GM23338 (cell line): ENCODE measurements at regions not wholly inside any gene's neighbourhood (a gene's known extent, or its start where the extent isn't known, plus 50 kb on each side); places are given as distances from the start of the nearest gene placed in this dataset.

Experiments used
- ATAC-seq: fragments of 200-7000 bp; cut with Tn5 transposase; 3 replicates; pipeline ENCODE4 v1.9.1; 2020
- DNase-seq: peaks from one replicate; pipeline ENCODE4 v3.0.0-alpha.2; 2015; ENCODE audit warnings: low spot score
- H2AFZ ChIP-seq: fragments of 200-600 bp; sonication (generic); 2 replicates; pipeline ENCODE4 v1.8.0; 2016; ENCODE audit warnings: antibody characterized with exemption, mild to moderate bottlenecking, moderate library complexity
- H3F3A ChIP-seq: fragments of 200-600 bp; sonication (generic); replicated peaks from 2 replicates; pipeline ENCODE4 v1.8.0; 2017; ENCODE audit warnings: antibody characterized with exemption, mixed run types, low read depth
- H3K27ac ChIP-seq: fragments of 200-600 bp; sonication (generic); 2 replicates; pipeline ENCODE4 v1.6.1; 2016; ENCODE audit warnings: low read depth
- H3K27me3 ChIP-seq: fragments of 200-600 bp; sonication (generic); 2 replicates; pipeline ENCODE4 v1.8.0; 2016; ENCODE audit warnings: mild to moderate bottlenecking, mixed run types, moderate library complexity; ENCODE audit not compliant: insufficient read depth
- H3K36me3 ChIP-seq: fragments of 200-600 bp; sonication (generic); 2 replicates; pipeline ENCODE4 v1.8.0; 2016; ENCODE audit warnings: mild to moderate bottlenecking; ENCODE audit not compliant: insufficient read depth
- H3K4me1 ChIP-seq: fragments of 200-600 bp; sonication (generic); 2 replicates; pipeline ENCODE4 v1.8.0; 2016; ENCODE audit warnings: mild to moderate bottlenecking, moderate library complexity; ENCODE audit not compliant: insufficient read depth
- H3K4me2 ChIP-seq: fragments of 200-600 bp; sonication (generic); 2 replicates; pipeline ENCODE4 v1.7.1; 2017; ENCODE audit warnings: mixed run types
- H3K4me3 ChIP-seq: fragments of 200-600 bp; sonication (generic); 2 replicates; pipeline ENCODE4 v1.6.1; 2016; ENCODE audit warnings: mixed run types
- H3K79me2 ChIP-seq: fragments of 200-600 bp; sonication (generic); replicated peaks from 2 replicates; pipeline ENCODE4 v1.8.0; 2017; ENCODE audit warnings: mild to moderate bottlenecking; ENCODE audit not compliant: insufficient read depth
- H3K9me2 ChIP-seq: fragments of 200-600 bp; sonication (generic); 2 replicates; pipeline ENCODE4 v1.8.0; 2017; ENCODE audit not compliant: insufficient read depth
- H4K20me1 ChIP-seq: fragments of 200-600 bp; sonication (generic); replicated peaks from 2 replicates; pipeline ENCODE4 v1.8.0; 2017; ENCODE audit warnings: mild to moderate bottlenecking; ENCODE audit not compliant: insufficient read depth
- H3K27ac Mint-ChIP-seq: 2 replicates; pipeline ENCODE4 v1.8.0; 2020; ENCODE audit warnings: inconsistent platforms, mild to moderate bottlenecking, moderate library complexity, mixed read lengths
- H3K27me3 Mint-ChIP-seq: 3 replicates; pipeline ENCODE4 v1.8.0; 2022; ENCODE audit warnings: low read depth, mild to moderate bottlenecking, moderate library complexity, mixed read lengths, inconsistent platforms; ENCODE audit not compliant: insufficient read depth, poor library complexity
- H3K36me3 Mint-ChIP-seq: 3 replicates; pipeline ENCODE4 v1.8.0; 2021; ENCODE audit warnings: low read depth, mild to moderate bottlenecking, inconsistent platforms, moderate library complexity, mixed read lengths
- H3K4me1 Mint-ChIP-seq: 3 replicates; pipeline ENCODE4 v1.8.0; 2020; ENCODE audit warnings: mild to moderate bottlenecking, inconsistent platforms, mixed read lengths
- H3K4me3 Mint-ChIP-seq: 3 replicates; pipeline ENCODE4 v1.8.0; 2021; ENCODE audit warnings: moderate library complexity, mild to moderate bottlenecking, inconsistent platforms, mixed read lengths
- H3K9me3 Mint-ChIP-seq: 3 replicates; pipeline ENCODE4 v1.8.0; 2020; ENCODE audit warnings: moderate library complexity, mild to moderate bottlenecking, inconsistent platforms, mixed read lengths
- EZH2phosphoT487 ChIP-seq: fragments of 200-600 bp; sonication (generic); IDR thresholded peaks from one replicate; pipeline ENCODE4 v1.8.1; 2018; ENCODE audit warnings: antibody characterized with exemption; ENCODE audit not compliant: unreplicated experiment
- JUNB ChIP-seq: IDR thresholded peaks from one replicate; pipeline ENCODE4 v1.6.1; 2016; ENCODE audit warnings: antibody characterized with exemption; ENCODE audit not compliant: unreplicated experiment
- NANOG ChIP-seq: IDR thresholded peaks from 2 replicates; pipeline ENCODE4 v1.6.1; 2016; ENCODE audit warnings: antibody characterized with exemption, borderline replicate concordance
- STAT1 ChIP-seq: IDR thresholded peaks from one replicate; pipeline ENCODE4 v1.6.1; 2016; ENCODE audit warnings: antibody characterized with exemption; ENCODE audit not compliant: unreplicated experiment
- ZNF114 ChIP-seq: fragments of 250-450 bp; sonication (Bioruptor Pico); IDR thresholded peaks from 2 replicates; pipeline ENCODE4 v1.5.0; 2020; ENCODE audit warnings: mild to moderate bottlenecking, moderate library complexity
- ZNF331 ChIP-seq: fragments of 250-450 bp; sonication (Bioruptor Pico); IDR thresholded peaks from 2 replicates; pipeline ENCODE4 v1.5.0; 2020; ENCODE audit warnings: low read depth, mild to moderate bottlenecking, moderate library complexity
- TF ChIP-seq, protein P1 (sequence below): IDR thresholded peaks from 2 replicates; pipeline ENCODE4 v1.6.1; 2016; ENCODE audit warnings: antibody characterized with exemption
- TF ChIP-seq, protein P2 (sequence below): IDR thresholded peaks from one replicate; pipeline ENCODE4 v1.6.1; 2018; ENCODE audit warnings: antibody characterized with exemption; ENCODE audit not compliant: unreplicated experiment
- TF ChIP-seq, protein P3 (sequence below), 2 experiments: fragments of 200-600 bp in 1 of 2; sonication (generic) in 1 of 2; conservative IDR thresholded peaks; 2 replicates each; pipeline versions ENCODE4 v1.5.1 to v1.6.1; 2016 to 2017; ENCODE audit warnings: antibody characterized with exemption in 2 of 2, low read depth in 2 of 2, mild to moderate bottlenecking in 2 of 2, moderate library complexity in 1 of 2

DNA sequence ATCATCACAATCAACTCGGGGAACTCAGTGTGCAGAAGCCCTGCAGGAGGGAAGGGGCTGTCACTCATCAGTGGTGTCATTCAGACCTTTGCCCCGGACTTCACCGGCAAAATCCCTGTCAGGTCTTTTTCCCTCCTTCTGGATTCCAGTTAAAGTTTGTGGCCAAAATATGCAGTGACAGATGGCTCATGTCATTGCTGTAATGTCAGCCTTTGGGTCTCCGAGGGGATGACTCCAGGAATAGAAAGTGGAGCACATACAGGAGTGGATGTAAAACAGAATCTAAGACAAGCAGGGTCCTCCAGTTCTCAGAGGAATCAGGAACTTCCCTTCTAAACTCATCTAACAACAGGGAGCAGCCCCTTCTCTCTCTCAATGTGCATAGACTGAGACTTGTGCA, 130.3 kb upstream of the RASSF8 start:
- no peak overlapping the region for H3K4me3 ChIP-seq
- no peaks in the 10 kb centered on the region for H3K36me3 ChIP-seq
- Mint-ChIP-seq H3K4me3 (no peak overlapping the region), H3K9me3 (no peaks in the 10 kb centered on the region), H3K36me3 (no peaks in the 10 kb centered on the region), H3K27ac (no peak overlapping the region), H3K4me1 (no peaks in the 10 kb centered on the region), H3K27me3 (peaks cover 2% of the 10 kb centered on the region)
- no peaks in the 10 kb centered on the region for H3K9me2 ChIP-seq
- no peaks in the 10 kb centered on the region for H3K27me3 ChIP-seq
- TF ChIP-seq, protein P1, sequence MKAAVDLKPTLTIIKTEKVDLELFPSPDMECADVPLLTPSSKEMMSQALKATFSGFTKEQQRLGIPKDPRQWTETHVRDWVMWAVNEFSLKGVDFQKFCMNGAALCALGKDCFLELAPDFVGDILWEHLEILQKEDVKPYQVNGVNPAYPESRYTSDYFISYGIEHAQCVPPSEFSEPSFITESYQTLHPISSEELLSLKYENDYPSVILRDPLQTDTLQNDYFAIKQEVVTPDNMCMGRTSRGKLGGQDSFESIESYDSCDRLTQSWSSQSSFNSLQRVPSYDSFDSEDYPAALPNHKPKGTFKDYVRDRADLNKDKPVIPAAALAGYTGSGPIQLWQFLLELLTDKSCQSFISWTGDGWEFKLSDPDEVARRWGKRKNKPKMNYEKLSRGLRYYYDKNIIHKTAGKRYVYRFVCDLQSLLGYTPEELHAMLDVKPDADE, result no peak
- TF ChIP-seq JUNB (no peak), ZNF114 (CRISPR knock-in tag) (no peak)
- no peaks in the 10 kb centered on the region for H3K4me1 ChIP-seq
- H2AFZ ChIP-seq, result peak overlapping the region; percentile 74; the same call in 1 of the 2 replicates
- H4K20me1 ChIP-seq, result no peaks in the 10 kb centered on the region
- H3K27ac ChIP-seq, result no peak overlapping the region
- DNase-seq (no peak), ATAC-seq (no peak)
- no peak overlapping the region for H3K4me2 ChIP-seq
- no peaks in the 10 kb centered on the region for H3F3A ChIP-seq
- no peaks in the 10 kb centered on the region for H3K79me2 ChIP-seq

DNA sequence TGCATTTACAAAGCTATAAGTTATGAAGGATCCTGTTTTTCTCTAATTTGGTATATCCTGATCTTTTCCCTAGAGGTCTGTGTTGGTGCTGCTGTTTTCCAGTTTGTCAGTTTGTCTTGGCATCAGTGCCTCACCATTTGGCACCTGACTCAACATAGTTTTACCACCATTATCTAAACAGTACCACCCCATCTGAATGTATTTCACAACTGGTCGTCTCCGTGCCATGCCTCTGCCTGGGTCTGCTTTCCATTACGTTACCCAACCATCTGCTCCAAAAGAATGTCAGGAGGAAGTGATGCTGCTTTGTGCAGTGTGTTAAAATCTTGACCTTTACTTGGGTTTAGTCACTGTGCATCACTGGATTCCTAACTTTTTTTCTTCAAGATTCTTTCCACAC, 129.3 kb upstream of the RASSF8 start:
- ATAC-seq (no peak), DNase-seq (no peak)
- H3K27me3 ChIP-seq, result no peaks in the 10 kb centered on the region
- no peaks in the 10 kb centered on the region for H3K4me1 Mint-ChIP-seq
- H4K20me1 ChIP-seq, result no peaks in the 10 kb centered on the region
- no peaks in the 10 kb centered on the region for H3K79me2 ChIP-seq
- no peaks in the 10 kb centered on the region; the same call in 2 of the 3 replicates for H3K9me3 Mint-ChIP-seq
- H2AFZ ChIP-seq, result no peak overlapping the region
- no peaks in the 10 kb centered on the region for H3K36me3 ChIP-seq
- no peaks in the 10 kb centered on the region for H3F3A ChIP-seq
- H3K4me2 ChIP-seq, result no peak overlapping the region
- H3K4me1 ChIP-seq, result no peaks in the 10 kb centered on the region
- H3K4me3 ChIP-seq, result no peak overlapping the region
- no peak overlapping the region for H3K4me3 Mint-ChIP-seq
- no peak overlapping the region for H3K27ac ChIP-seq
- no peak overlapping the region for H3K27ac Mint-ChIP-seq
- H3K27me3 Mint-ChIP-seq, result peaks cover 2% of the 10 kb centered on the region
- H3K9me2 ChIP-seq, result no peaks in the 10 kb centered on the region
- H3K36me3 Mint-ChIP-seq, result no peaks in the 10 kb centered on the region
- TF ChIP-seq, protein P1, result no peak
- TF ChIP-seq, protein P2, sequence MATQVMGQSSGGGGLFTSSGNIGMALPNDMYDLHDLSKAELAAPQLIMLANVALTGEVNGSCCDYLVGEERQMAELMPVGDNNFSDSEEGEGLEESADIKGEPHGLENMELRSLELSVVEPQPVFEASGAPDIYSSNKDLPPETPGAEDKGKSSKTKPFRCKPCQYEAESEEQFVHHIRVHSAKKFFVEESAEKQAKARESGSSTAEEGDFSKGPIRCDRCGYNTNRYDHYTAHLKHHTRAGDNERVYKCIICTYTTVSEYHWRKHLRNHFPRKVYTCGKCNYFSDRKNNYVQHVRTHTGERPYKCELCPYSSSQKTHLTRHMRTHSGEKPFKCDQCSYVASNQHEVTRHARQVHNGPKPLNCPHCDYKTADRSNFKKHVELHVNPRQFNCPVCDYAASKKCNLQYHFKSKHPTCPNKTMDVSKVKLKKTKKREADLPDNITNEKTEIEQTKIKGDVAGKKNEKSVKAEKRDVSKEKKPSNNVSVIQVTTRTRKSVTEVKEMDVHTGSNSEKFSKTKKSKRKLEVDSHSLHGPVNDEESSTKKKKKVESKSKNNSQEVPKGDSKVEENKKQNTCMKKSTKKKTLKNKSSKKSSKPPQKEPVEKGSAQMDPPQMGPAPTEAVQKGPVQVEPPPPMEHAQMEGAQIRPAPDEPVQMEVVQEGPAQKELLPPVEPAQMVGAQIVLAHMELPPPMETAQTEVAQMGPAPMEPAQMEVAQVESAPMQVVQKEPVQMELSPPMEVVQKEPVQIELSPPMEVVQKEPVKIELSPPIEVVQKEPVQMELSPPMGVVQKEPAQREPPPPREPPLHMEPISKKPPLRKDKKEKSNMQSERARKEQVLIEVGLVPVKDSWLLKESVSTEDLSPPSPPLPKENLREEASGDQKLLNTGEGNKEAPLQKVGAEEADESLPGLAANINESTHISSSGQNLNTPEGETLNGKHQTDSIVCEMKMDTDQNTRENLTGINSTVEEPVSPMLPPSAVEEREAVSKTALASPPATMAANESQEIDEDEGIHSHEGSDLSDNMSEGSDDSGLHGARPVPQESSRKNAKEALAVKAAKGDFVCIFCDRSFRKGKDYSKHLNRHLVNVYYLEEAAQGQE, result no peak

DNA sequence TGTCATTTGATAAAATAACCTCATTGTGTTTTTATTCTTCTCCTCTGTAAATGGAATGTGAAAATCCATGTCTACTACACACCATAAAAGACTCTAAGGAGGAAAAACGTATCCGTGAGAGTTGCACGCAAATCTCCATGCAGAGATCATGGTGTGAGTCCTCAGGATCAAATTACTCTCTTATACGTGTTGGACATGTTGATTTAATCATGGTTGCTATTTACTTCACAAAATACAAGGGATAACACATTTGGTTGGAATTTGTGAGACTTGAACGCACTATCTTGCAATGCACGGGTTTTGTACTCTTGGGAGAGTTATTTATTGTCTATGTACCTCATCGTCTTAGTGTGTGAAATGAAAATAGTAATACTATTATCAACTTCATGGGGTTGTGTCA, 128.0 kb upstream of the RASSF8 start:
- Histone ChIP-seq H3K27me3 (no peaks in the 10 kb centered on the region), H2AFZ (no peak overlapping the region), H3K4me2 (no peak overlapping the region), H3K4me1 (no peaks in the 10 kb centered on the region), H3K9me2 (no peaks in the 10 kb centered on the region), H3K36me3 (no peaks in the 10 kb centered on the region), H4K20me1 (no peaks in the 10 kb centered on the region), H3F3A (no peaks in the 10 kb centered on the region), H3K79me2 (no peaks in the 10 kb centered on the region), H3K27ac (no peak overlapping the region), H3K4me3 (no peak overlapping the region)
- H3K9me3 Mint-ChIP-seq, result no peaks in the 10 kb centered on the region; the same call in 2 of the 3 replicates
- ATAC-seq (no peak), DNase-seq (no peak)
- no peak overlapping the region for H3K27ac Mint-ChIP-seq
- no peaks in the 10 kb centered on the region for H3K4me1 Mint-ChIP-seq
- no peaks in the 10 kb centered on the region for H3K36me3 Mint-ChIP-seq
- H3K27me3 Mint-ChIP-seq, result peaks cover 2% of the 10 kb centered on the region
- H3K4me3 Mint-ChIP-seq, result no peak overlapping the region
- TF ChIP-seq, protein P1, result no peak
- TF ChIP-seq JUNB, result no peak
- no peak for TF ChIP-seq EZH2phosphoT487
- TF ChIP-seq STAT1, result no peak
- TF ChIP-seq, protein P3, sequence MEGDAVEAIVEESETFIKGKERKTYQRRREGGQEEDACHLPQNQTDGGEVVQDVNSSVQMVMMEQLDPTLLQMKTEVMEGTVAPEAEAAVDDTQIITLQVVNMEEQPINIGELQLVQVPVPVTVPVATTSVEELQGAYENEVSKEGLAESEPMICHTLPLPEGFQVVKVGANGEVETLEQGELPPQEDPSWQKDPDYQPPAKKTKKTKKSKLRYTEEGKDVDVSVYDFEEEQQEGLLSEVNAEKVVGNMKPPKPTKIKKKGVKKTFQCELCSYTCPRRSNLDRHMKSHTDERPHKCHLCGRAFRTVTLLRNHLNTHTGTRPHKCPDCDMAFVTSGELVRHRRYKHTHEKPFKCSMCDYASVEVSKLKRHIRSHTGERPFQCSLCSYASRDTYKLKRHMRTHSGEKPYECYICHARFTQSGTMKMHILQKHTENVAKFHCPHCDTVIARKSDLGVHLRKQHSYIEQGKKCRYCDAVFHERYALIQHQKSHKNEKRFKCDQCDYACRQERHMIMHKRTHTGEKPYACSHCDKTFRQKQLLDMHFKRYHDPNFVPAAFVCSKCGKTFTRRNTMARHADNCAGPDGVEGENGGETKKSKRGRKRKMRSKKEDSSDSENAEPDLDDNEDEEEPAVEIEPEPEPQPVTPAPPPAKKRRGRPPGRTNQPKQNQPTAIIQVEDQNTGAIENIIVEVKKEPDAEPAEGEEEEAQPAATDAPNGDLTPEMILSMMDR (conservative IDR thresholded peaks at IDR 0.05; ENCODE audit: low read depth in 2 of 2), result no peak
- TF ChIP-seq ZNF331 (CRISPR knock-in tag), result no peak
- no peak for TF ChIP-seq NANOG
